CD4-positive, alpha-beta T cell treated with Interleukin-17A for 1 hour (primary cell): ENCODE measurements at regions not wholly inside any gene's neighbourhood (a gene's known extent, or its start where the extent isn't known, plus 50 kb on each side); places are given as distances from the start of the nearest gene placed in this dataset.

Experiments used
- DNase-seq: peaks from one replicate; pipeline ENCODE4 v3.0.0-alpha.2; 2020

DNA sequence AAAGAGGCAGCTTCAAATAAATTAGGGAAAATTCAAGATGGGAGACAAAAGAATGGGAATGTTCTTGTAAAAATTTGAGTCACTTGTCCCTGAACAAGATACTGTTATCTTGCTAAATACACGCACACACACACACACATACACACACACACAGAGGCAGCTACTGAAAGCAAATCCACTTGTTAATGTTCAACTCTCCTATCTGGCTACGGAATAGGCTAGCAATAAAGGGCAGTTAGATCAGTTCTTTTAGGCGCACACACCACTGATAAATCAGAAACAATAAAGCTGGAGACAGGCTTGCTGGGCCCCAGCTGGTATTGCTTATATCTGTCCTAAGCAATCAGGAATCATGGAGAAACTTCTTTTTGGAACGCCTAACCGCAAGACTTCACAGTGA lies 461.6 kb downstream of the BCL11A start:
- DNase-seq = no peak

DNA sequence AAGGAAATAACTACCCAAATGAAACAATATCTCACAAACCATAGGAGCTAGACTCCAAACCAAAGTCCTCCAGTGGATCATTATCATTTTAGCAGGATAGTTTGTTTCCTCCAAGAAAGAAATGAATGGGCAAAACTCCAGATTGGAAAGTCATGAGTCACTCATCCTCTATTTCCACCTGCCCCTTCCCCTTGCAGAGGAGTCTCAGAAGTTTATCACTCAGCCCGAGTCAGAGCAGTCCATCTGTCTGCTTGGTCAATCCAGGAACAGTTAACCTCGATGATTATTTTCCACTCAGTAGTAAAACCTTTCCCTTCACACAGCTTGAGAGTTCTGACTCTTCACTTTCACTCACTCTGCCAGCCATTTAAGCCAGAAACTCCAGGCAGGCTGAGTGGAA lies 462.2 kb downstream of the BCL11A start:
- DNase-seq = no peak

DNA sequence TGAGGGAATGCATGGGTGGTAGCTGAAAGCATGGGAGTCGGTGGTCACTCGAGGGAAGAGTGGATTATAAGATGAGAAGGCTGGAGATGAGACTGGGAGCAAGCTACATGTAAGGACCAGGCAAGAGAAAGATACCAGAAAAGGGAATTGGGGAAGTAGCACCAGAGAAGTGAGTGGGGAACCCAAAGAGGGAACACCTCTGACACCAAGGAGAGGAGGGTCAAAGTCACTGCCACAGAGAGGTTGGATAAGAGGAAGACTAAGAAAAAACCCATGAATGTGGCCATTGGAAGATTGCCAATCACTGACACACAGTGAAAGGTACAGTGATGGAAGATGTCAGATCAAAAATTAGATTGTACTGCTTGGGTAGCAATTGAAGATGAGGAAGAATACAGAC lies 473.9 kb downstream of the BCL11A start:
- no peak for DNase-seq

DNA sequence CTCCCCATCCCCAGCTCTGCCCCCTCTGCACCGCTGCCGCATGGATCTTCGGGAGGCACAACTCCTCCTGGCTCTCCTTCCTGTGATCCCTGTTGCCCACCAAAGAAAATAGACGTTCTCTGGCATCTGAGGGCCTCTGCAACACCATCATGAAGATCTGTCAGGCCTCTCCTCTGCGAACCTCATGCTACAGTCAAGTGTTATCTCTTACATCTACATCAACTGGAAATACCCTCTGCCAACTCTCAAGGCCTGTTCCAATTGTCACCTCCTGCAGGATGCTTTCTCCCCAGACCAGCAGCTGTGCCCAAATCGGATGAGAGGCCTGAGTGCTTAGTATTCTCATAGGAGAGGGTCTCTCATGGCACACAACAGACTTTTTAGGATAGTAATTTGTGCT lies 478.4 kb downstream of the BCL11A start:
- DNase-seq = no peak

DNA sequence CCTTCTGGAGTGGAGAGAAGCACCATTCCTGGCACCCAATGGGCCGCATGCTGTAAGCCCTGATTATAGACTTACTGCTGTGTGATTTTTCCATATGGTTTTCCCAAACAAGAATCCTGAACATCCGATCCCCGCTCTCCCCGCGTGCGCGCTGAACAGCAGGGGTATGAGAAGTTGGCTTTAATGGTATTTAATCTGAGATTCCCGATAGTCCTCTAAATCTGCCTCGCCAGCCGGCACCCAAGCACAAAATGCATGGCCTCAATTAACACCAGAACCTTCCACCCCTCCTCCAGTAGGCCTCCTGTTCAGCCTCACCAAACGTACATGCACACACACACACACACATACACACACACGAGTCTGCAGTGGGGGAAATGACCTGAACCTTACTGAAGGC lies 480.3 kb downstream of the BCL11A start:
- no peak for DNase-seq

DNA sequence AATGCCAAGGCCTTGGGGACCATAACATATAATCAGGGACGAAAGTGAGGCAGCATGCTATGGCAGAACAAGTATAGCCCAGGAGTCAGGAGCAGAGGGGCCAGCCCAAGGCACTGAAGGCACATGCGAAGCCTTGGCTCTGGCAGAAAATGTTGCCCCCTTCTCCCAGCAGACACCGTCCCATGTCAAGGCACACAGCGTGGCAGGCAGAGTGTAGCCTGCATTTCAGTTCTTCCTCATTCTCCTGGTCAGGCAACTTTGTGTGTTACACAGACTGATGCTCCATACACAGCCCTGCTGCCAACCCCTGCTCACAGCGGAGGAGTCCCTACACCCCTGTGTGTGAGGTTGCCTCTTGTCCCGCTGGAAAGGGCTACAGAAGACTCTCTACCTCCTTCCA lies 480.8 kb downstream of the BCL11A start:
- DNase-seq = no peak

DNA sequence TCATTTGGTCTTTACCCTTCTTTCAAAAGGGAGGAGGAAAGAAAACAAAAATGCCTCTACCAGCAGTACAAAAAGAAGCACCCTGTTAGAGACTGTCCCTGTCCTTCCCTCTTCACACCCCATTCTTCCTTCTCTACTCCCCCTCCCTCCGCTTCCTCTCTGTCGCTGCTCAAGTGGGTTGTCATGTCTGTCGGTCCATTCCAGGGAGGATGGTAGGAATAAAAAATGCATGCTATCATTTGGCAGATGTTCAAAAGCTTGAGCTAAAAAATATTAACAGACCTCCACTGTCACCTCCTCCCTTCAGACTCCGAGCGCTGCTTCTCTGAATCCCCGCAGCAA lies 482.0 kb downstream of the BCL11A start:
- no peak for DNase-seq

DNA sequence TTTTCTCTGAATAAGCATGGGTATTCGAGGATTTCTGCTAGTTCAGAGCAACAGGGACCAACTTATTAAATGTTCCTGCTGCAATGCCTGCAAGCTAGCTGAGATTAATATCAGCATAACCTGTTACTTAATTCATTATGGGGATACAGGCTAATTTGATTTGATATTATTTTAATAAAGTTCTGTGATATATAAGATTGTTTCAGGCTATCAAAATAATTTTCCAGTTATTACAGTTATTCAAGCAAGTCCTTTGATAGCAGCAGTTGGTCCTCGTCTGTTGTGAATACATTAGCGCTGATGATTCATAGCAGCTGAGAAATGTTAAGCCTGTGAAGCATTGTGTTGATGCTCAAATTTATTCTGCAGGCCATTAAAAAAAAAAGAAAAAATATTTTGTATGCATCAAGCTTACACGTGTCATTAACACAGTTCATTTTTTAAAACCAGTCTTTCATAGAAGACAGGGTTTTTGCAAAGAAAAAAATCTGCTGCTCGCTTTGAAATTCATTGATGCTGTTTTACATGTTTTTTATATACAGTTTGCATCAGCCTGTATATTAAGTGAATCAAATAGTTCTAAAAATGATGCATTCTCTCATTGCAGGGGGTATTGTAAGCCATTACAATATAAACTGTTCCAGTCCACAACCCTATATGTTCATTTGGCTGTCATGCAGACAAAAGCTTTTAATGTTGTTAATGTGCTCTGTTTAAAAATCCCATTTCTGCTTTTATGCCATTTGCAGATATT lies 482.5 kb downstream of the BCL11A start:
- no peak for DNase-seq

DNA sequence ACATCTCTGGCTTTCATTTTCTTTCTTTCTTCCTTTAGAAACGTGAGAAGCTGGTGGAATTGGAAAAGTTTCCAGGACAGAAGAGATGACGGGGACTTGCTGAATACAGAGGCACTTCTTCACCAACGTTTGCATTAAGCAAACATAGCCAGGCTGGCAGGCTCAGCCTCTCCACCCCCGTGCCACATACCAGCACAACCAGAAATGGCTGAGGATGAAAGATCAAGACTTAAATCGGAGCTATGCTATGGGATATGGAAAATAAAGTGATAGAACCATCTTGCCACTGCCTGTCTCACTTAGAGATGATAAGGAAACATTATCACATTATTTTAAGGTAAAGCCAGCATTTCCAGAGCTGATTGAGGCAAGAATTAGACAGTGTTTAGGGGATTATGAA lies 483.3 kb downstream of the BCL11A start:
- no peak for DNase-seq

DNA sequence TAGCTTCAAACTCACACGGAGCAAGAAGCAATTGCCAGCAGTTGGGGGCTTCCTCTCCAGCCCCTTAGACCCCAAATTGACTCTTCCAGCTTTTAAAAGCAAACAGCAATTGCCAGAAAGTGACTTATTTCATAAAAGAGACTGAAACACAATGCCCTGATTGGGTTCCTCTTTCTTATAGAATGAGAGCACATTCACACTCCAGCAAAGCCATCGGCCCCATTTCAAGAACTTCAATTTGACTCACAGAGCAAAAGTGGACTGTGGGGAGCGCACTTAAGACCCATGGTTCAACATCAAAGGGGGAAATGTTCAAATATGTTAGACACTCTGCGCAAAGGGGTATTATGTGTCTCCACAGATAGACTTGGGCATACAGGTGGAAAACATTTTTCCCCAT lies 484.7 kb downstream of the BCL11A start:
- DNase-seq = no peak

DNA sequence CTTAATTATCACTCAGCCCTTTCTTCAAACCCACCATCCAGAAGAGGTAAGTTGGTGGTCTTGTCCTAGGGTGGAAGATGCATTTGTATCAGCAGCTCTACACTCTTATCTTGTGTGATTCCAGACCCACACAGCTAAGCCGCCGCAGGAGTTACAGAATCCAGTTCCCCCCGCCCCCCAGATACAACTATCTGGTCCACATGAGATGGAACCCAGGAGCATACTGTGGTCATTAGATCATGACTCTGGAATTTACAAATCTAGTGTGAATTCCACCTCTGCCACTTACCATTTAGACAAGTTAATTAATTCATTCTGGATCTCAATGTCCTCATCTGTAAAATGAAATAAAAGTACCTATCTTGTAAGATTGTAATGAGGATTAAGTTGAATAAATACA lies 486.4 kb downstream of the BCL11A start:
- no peak for DNase-seq

DNA sequence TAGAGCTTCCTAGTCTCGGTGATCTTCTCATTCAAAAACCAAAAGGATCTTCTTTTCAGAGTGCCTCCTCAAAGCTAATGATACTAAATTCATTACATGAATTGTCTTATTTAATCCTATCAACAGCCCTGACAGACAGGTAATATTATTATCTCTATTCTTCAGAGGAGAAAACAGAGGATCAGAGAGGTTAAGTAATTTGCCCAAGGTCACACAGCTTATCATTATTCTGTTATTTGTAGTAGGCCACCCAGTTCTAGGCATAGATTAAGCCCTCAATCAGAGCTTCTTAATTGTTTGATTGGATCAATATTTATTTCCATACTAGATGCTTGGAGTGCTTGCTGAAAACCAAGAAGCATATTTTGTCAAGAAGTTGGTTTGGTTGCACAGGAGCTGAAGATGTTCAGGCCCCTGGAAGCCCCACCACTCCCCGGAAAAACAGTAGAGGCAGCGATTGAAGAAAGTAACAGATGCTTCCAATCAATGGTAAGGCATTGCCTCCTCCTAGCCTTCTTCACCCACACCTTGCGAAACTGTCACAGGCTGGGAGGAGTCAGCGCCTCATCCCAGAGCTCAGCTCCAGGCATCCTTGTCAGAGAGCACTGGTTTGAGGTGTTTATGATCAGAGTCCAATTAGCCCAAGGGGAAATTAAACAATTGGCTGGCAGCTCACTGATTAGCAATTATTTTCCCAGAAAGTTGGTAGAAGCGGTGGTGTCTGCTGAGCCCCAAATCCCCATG lies 487.2 kb downstream of the BCL11A start:
- DNase-seq = no peak

DNA sequence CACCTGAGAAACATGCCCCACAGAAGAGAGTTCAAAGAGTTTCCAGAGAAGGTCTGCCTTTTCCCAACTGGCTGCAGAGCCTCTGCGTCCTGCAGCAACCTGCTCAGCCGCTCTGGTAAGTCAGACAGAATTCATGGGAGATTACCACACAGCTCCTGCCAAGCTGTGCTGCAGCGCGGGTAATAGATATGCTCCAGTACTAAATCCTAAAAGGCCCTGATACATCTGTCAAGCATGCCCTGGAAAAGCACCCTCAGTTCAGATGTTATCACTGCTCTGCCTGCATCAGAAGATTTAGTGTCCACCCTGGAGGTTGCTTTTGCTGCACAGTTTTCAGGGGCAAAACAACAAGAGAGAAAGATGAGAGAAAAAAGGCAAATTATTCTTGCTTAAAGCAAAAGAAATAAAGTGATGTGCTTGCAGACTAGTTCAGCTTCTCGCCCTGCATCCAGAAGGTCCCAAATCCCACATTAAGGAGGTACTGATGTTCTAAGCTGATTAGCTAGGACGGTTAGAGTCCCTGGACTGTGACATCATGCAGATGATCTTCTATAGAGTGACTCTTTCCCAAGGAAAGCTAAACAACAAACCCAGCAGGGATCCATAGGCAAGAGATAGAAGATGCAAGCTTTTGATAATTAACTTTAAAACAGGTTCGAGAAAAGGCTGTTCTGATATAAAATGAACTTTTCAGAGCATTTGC lies 488.6 kb downstream of the BCL11A start:
- no peak for DNase-seq

DNA sequence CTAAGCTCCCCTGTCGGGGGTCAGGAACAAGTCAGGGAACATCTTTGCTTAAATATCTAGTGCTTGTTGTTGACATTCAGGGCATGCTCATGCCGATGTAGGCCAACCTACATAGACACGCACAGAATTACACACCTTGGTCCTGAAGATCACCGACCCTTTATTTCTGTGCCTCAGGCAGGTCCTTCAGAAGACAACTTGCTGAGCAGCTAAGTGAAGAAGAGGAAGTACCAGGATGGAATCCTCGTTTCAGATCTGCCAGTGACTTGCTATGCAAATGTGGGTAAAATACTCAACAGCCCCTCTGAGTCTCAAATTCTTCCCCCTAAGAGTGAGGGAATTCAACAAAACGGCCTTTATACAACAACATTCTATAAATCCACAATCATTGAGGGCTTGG lies 494.7 kb downstream of the BCL11A start:
- no peak for DNase-seq

DNA sequence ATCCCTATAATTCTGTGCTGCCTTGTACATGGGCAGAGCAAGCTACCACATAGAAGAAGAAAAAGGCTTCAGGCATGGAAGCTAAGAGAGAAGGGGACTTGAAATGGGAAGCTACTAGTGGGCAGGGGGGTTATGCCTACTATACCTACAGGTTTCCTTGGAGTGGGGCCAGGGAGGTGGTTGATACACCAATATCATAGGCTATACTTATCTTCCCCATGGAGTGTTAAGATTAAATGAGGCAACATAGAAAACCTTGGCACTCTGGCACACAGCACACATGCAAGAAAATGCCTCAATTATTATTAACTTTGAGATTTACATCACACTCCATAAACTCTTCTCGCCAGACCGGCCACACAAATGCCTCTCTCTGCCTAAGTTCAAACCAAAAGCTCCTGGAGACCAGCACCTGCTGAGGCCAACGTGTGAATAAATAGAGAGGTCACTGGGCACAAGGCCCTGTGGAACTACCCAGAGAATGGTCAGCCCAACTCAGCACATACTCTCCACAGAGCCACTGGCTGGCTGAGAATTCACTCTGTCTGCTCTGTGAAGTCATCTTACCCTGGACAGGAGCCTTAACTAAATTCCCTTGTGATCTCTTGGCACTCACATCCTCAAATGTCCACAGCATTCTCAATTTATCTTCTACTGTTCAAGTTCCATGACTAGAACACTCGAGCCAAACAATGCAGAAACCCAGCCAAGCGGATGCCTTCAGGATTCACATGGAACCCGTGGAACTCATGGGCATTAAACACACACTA lies 498.7 kb downstream of the BCL11A start:
- no peak for DNase-seq

DNA sequence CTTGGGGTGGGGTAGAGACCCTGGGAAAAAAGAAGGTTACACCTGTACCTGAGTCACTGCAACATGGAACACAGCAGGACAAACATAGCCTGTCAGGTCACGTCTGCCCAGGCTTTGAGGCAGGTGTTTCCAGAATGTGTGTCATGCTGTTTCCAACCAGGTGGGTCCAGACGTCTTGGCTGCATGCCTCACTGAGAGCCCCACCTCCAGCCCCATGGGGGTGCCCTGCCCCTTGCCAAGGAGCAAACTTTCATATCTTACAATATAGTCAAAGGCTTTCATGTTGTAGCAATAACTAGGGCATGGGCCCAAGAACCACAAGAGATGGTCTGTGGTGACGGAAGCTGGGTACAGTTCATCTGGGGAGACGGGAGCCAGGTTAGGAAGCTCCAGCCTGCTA lies 499.7 kb downstream of the BCL11A start:
- no peak for DNase-seq

DNA sequence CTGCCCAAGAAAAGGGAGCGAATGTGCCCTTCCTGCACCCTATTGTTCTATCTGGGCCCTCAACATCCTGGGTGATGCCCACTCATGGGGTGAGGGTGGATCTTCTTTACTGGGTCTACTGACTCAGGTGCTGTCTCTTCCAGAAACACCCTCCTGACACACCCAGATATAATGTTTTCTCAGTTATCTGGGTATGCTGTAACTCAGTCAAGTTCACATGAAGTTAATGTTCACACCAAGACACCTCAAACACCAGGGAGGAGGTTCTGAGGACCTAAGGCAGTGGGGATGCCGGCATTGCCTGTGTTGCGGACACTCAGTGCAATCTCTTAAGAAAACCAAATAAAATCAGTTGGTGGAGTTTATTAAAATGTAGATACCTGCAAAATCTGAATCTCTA lies 500.9 kb downstream of the BCL11A start:
- no peak for DNase-seq

DNA sequence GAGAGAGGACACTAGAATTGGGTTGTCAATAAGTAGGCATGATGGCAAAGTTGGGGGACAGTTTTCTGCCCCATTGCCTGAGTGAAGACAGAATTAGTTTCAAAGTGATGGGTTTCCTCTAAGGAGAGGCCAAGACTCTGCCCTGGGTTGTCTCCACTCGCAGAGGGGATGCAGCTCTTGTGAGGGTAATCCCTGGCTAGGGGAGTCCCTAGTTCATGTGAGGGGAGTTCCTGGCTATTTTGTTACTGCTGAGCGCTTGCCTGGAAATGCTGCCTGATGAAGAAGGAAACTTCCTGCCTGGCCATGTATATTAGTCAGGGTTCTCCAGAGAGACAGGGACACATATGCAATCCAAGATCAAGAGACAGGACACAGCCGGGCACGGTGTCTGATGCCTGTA lies 501.5 kb downstream of the BCL11A start:
- no peak for DNase-seq

DNA sequence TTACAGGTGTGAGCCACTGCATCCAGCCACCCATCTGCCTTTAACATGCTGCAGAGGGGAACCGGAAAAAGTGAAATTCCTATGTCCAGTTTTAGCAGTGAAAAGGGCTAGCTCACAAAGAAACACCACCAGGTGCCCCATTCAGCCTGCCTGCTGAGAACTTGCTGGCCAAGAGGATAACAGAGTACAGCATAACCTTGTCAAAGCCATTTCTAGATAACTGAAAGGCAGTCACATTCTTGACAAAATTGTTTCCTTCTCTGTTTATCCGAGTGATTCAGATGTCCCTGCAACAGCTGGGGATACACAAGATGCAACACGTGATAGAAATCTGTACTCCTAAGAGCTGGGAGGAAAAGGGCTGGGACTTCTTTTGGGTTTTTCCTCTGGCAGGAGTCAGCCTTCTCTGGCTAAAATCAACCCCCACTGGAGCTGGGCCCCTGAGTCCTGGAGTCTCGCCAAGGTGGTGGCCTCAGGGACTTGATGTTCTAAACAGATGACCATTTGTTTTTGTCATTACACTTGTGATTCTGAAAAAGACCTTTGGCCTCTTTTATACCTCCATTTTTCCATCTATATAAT lies 505.4 kb downstream of the BCL11A start:
- no peak for DNase-seq

DNA sequence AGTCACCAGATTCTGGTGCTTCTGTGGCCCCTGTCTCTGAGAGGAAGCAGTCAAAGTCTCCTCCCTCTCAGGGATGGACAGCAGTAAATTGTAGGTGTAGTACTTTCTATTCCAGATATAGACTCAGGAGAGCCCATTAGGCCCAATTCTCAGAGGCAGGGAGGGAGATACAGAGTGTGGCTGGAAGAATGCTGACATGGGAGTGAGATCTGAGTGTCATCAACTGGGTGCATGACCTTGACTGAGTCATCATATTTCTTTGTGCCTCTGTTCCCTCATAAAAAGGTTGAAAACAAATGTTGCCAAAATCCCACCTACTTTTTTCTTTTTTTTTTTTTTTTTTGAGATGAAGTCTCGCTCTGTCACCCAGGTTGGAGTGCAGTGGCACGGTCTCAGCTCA lies 506.1 kb downstream of the BCL11A start:
- DNase-seq = no peak

DNA sequence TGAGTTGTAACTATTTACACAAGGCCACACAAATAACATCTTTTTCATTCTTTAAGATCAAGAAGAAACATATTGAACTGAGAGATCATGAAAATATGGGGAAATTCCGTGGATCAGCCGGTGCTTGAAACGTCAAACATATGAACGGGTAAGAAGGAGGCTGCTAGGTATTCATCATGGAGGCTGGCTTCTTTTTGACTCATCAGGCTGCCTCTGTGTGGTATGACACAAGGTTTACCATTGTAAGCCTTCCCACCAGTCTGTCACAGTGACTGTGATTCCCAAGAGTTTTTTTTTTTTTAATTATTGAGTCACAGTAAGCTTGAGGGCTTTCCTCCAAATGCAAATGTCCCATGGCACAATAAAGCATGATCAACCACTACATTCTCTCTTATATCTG lies 506.9 kb downstream of the BCL11A start:
- no peak for DNase-seq

DNA sequence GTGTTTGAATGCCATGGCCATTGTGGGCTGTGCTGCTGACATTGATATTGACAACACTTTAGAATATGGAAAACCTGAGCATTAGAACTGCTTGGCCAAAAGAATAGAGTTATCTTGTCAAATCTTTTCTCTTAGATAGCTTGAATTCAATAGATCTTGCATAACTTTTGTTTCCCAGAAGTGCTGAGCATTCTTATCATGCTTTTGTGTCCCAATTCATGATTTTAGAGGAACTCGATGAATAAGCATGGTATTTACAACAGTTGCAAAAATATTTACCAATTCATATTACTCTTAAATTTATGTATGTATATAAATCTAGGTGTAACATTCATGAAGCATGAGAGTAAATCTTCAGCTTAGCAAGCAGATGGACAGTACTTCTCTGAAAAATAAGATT lies 508.0 kb downstream of the BCL11A start:
- no peak for DNase-seq

DNA sequence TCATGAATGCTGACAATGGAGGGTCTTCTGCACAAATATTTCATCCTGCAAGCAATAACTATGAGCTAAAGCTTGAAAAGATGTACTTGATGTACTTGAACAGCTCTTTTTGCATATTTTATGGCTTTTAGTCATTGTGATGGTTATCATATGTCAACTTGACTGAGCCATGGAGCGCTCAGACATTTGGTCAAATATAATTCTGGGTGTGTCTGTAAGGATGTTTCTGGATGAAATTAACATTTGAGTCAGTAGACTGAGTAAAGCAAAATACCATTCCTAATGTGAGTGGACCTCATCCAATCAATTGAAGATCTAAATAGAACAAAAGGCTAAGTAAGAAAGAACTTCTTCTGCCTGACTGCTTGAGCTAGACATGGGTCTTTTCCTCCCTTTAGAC lies 509.0 kb downstream of the BCL11A start:
- DNase-seq = no peak
